ENCODE measurements at regions not wholly inside any gene's neighbourhood (a gene's known extent, or its start where the extent isn't known, plus 50 kb on each side); places are given as distances from the start of the nearest gene placed in this dataset.

DNA sequence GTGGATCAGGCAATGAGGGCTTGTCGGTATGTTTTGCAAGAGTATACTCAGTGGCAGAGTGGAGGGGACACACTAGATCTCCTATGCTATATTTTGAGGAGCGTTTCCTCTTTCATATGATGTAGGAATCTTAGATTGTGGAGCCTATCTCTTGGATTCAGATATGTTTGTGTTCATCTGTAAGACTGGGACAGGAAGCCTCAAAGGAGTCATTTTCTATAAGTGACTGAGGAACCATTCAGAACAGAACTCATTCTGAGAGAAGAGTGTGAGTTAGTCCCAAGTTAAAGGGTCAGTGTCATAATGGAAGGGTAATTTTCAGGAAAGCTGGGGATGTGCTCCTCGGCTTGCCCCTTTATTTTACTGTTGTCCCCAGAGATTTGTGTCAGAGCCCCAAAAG, 107.7 kb downstream of the PTGS2 start:
- TF ChIP-seq, protein P1, sequence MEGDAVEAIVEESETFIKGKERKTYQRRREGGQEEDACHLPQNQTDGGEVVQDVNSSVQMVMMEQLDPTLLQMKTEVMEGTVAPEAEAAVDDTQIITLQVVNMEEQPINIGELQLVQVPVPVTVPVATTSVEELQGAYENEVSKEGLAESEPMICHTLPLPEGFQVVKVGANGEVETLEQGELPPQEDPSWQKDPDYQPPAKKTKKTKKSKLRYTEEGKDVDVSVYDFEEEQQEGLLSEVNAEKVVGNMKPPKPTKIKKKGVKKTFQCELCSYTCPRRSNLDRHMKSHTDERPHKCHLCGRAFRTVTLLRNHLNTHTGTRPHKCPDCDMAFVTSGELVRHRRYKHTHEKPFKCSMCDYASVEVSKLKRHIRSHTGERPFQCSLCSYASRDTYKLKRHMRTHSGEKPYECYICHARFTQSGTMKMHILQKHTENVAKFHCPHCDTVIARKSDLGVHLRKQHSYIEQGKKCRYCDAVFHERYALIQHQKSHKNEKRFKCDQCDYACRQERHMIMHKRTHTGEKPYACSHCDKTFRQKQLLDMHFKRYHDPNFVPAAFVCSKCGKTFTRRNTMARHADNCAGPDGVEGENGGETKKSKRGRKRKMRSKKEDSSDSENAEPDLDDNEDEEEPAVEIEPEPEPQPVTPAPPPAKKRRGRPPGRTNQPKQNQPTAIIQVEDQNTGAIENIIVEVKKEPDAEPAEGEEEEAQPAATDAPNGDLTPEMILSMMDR (IDR thresholded peaks at IDR 0.05; ENCODE audit: borderline replicate concordance, extremely low read depth, insufficient read depth), result no peak
- H3K27me3 ChIP-seq (ENCODE audit: control insufficient read depth, insufficient read depth, low read length), result no peaks in the 10 kb centered on the region
- H3K27ac ChIP-seq (ENCODE audit: low read depth in 2 of 2, low read length in 2 of 2), result no peak overlapping the region
- H3K9me3 ChIP-seq (ENCODE audit: control insufficient read depth in 2 of 3, insufficient read depth in 1 of 3, low read length in 3 of 3), result no peaks in the 10 kb centered on the region
- H3K36me3 ChIP-seq (ENCODE audit: control insufficient read depth in 2 of 3, insufficient read depth in 3 of 3, low read length in 3 of 3), result no peaks in the 10 kb centered on the region
- intact Hi-C loops (cut with DNase I), result no loop called here
- H3K4me1 ChIP-seq (ENCODE audit: control insufficient read depth in 2 of 3, insufficient read depth in 2 of 3, low read depth in 1 of 3, low read length in 3 of 3), result no peaks in the 10 kb centered on the region
- DNase-seq, result no peak
- FAIRE-seq, result no peak
- no peak overlapping the region for H3K9ac ChIP-seq (ENCODE audit: low read length in 3 of 3)
- H3K4me3 ChIP-seq (ENCODE audit: low read length in 3 of 3), result no peak overlapping the region

DNA sequence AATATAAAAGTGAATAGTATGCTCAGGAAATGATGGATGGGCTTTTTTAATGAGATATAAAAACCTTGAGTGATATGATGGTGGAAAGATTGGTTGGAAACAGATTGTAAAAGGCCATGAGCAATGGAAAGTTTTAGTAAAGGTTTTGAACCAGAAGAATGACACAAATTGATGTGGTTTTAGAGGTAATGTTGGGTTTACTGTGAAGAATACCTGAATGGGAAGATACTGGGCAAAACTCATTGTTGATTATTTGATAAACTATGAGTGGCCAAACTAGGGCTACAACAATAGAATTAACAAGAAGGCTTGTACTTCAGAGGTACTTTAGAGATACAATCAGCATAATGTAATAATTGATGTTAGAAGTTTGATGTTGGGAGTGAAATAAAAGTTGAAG, 108.5 kb downstream of the PTGS2 start:
- no peak for FAIRE-seq
- intact Hi-C loops (cut with DNase I), result no loop called here

DNA sequence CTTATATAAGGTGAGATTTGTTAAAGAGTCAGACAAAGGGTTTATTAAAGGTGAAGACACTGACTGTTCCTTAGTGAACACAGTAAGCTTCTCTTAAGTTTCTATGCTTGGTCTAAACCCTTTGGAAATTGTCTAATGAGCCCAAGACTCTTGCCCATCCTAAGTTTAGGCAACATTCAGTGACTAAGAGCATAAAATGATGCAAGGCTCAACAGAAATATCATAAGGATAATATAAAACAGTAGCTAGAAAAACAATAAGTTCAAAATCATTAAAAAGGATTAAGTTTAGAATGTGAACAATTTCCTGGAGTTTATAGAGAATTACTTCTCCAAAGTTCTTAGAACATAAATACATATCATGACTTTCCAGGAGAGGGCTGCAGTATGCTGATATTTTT, 108.9 kb upstream of the PDC start:
- H3K9ac ChIP-seq (ENCODE audit: low read length in 3 of 3), result no peak overlapping the region
- intact Hi-C loops (cut with DNase I), result no loop called here

More for the DNA sequence above, 108.5 kb downstream of the PTGS2 start:
- H3K9ac ChIP-seq (ENCODE audit: low read length in 3 of 3), result no peak overlapping the region
- H3K4me1 ChIP-seq (ENCODE audit: control insufficient read depth in 2 of 3, insufficient read depth in 2 of 3, low read depth in 1 of 3, low read length in 3 of 3), result no peaks in the 10 kb centered on the region
- H3K27ac ChIP-seq (ENCODE audit: low read depth in 2 of 2, low read length in 2 of 2), result no peak overlapping the region
- no peaks in the 10 kb centered on the region for H3K36me3 ChIP-seq (ENCODE audit: control insufficient read depth in 2 of 3, insufficient read depth in 3 of 3, low read length in 3 of 3)
- H3K9me3 ChIP-seq (ENCODE audit: control insufficient read depth in 2 of 3, insufficient read depth in 1 of 3, low read length in 3 of 3), result no peaks in the 10 kb centered on the region
- no peak for DNase-seq
- H3K27me3 ChIP-seq (ENCODE audit: control insufficient read depth, insufficient read depth, low read length), result no peaks in the 10 kb centered on the region
- TF ChIP-seq, protein P1 (IDR thresholded peaks at IDR 0.05; ENCODE audit: borderline replicate concordance, extremely low read depth, insufficient read depth), result no peak
- no peak overlapping the region for H3K4me3 ChIP-seq (ENCODE audit: low read length in 3 of 3)

More for the DNA sequence above, 108.9 kb upstream of the PDC start:
- no peaks in the 10 kb centered on the region for H3K27me3 ChIP-seq (ENCODE audit: control insufficient read depth, insufficient read depth, low read length)
- no peaks in the 10 kb centered on the region for H3K4me1 ChIP-seq (ENCODE audit: control insufficient read depth in 2 of 3, insufficient read depth in 2 of 3, low read depth in 1 of 3, low read length in 3 of 3)
- H3K27ac ChIP-seq (ENCODE audit: low read depth in 2 of 2, low read length in 2 of 2), result no peak overlapping the region
- no peak overlapping the region for H3K4me3 ChIP-seq (ENCODE audit: low read length in 3 of 3)
- TF ChIP-seq, protein P1 (IDR thresholded peaks at IDR 0.05; ENCODE audit: borderline replicate concordance, extremely low read depth, insufficient read depth), result no peak
- DNase-seq (no peak), FAIRE-seq (no peak)
- no peaks in the 10 kb centered on the region for H3K9me3 ChIP-seq (ENCODE audit: control insufficient read depth in 2 of 3, insufficient read depth in 1 of 3, low read length in 3 of 3)
- no peaks in the 10 kb centered on the region for H3K36me3 ChIP-seq (ENCODE audit: control insufficient read depth in 2 of 3, insufficient read depth in 3 of 3, low read length in 3 of 3)
